CD4-positive, alpha-beta T cell (primary cell): ENCODE measurements at regions not wholly inside any gene's neighbourhood (a gene's known extent, or its start where the extent isn't known, plus 50 kb on each side); places are given as distances from the start of the nearest gene placed in this dataset.

Experiments used
- ATAC-seq: fragments of 200-7000 bp; cut with Tn5 transposase; one replicate; pipeline ENCODE4 v1.10.0; 2022; ENCODE audit warnings: mild to moderate bottlenecking; ENCODE audit not compliant: poor library complexity
- CTCF ChIA-PET: fragments of 350-600 bp; sonication (Branson Sonifier 250); formaldehyde crosslinking; loops from one replicate; lab custom pipeline; 2021; ENCODE audit warnings: antibody characterized with exemption, inconsistent platforms; lab: Charles Lee
- POLR2A ChIA-PET: fragments of 350-600 bp; sonication (Branson Sonifier 250); formaldehyde crosslinking; loops from one replicate; lab custom pipeline; 2021; ENCODE audit warnings: antibody characterized with exemption, inconsistent platforms; lab: Charles Lee
- DNase-seq, 14 experiments: peaks; one replicate each; pipeline ENCODE4 v3.0.0-alpha.2; 2013 to 2020; ENCODE audit warnings: mixed read lengths in 2 of 14
- H3K27ac ChIP-seq, 2 donors: one replicate each; pipeline versions ENCODE4 v1.5.1 to v1.7.0; 2013; ENCODE audit warnings: low read length in 2 of 2, low read depth in 1 of 2, mild to moderate bottlenecking in 1 of 2
- H3K27me3 ChIP-seq, 2 experiments: 1 replicate in 1 of 2; 2 replicates in 1 of 2; pipeline versions ENCODE4 v1.6.1 to v1.7.0; 2013; ENCODE audit warnings: low read length in 2 of 2, control low read depth in 1 of 2, mild to moderate bottlenecking in 1 of 2, moderate library complexity in 1 of 2; ENCODE audit not compliant: insufficient read depth in 2 of 2, control insufficient read depth in 1 of 2
- H3K36me3 ChIP-seq: one replicate; pipeline ENCODE4 v1.6.1; 2013; ENCODE audit warnings: low read length, control low read depth; ENCODE audit not compliant: insufficient read depth
- H3K4me1 ChIP-seq: one replicate; pipeline ENCODE4 v1.6.1; 2013; ENCODE audit warnings: low read length, control low read depth; ENCODE audit not compliant: insufficient read depth
- H3K4me3 ChIP-seq: one replicate; pipeline ENCODE4 v1.5.1; 2013; ENCODE audit warnings: mild to moderate bottlenecking, low read length, moderate library complexity
- H3K9me3 ChIP-seq, 2 experiments: 1 replicate in 1 of 2; 2 replicates in 1 of 2; pipeline versions ENCODE4 v1.6.1 to v1.7.0; 2013; ENCODE audit warnings: low read length in 2 of 2, mild to moderate bottlenecking in 2 of 2, control low read depth in 1 of 2, moderate library complexity in 1 of 2; ENCODE audit not compliant: control insufficient read depth in 1 of 2, insufficient read depth in 1 of 2
- H3K27ac Mint-ChIP-seq: one replicate; pipeline ENCODE4 v1.8.0; 2020; ENCODE audit warnings: mixed read lengths
- H3K27me3 Mint-ChIP-seq: one replicate; pipeline ENCODE4 v1.8.0; 2021; ENCODE audit warnings: mixed read lengths
- H3K36me3 Mint-ChIP-seq: one replicate; pipeline ENCODE4 v1.8.0; 2021; ENCODE audit warnings: low read depth, mixed read lengths
- H3K4me1 Mint-ChIP-seq: one replicate; pipeline ENCODE4 v1.8.0; 2021; ENCODE audit warnings: low read depth, mixed read lengths
- H3K4me3 Mint-ChIP-seq: one replicate; pipeline ENCODE4 v1.8.0; 2020; ENCODE audit warnings: mild to moderate bottlenecking, mixed read lengths
- H3K9me3 Mint-ChIP-seq: one replicate; pipeline ENCODE4 v1.8.0; 2020; ENCODE audit warnings: mixed read lengths
- intact Hi-C, 2 experiments: fragments of 100-400 bp; cut with DNase I in 1 of 2; cut with micrococcal nuclease in 1 of 2; formaldehyde crosslinking; loops; one replicate each; pipeline versions ENCODE4 v1.15.1 to v1.9.0; 2023 to 2025; cut with DNase I, micrococcal nuclease
- TF ChIP-seq, protein P1 (sequence below): fragments of 200-600 bp; IDR thresholded peaks from one replicate; pipeline ENCODE4 v1.8.0; 2022; ENCODE audit warnings: antibody characterized with exemption, mild to moderate bottlenecking

DNA sequence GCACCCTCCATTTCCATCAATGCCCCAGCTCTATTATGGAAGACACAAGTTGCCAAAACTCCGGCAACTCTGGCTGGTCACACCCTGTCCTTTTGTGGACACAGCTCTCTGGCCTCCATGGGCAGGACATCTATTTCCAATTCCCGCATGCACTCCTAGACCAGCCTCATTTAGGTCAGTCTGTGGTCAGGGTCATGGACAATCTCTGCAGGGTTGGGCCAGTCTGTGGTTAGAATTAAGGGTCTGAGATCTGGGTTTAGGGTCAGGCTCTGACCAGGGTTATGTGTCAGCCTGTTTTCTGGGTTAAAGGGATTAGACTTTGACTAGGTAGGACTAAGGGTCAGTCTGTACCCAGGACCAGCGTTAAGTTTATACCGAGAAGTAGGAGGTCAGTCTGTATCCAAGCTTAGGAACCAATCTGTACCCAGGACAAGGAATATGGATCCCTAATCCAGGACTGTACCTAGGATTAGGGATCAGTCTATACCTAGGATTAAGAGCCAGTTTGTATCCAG is 82.4 kb downstream of the VEGFA start:
- Mint-ChIP-seq H3K27me3 (no peaks in the 10 kb centered on the region), H3K9me3 (no peaks in the 10 kb centered on the region), H3K36me3 (no peaks in the 10 kb centered on the region), H3K4me3 (no peak overlapping the region), H3K4me1 (no peaks in the 10 kb centered on the region), H3K27ac (no peak overlapping the region)
- Histone ChIP-seq H3K27me3 (no peaks in the 10 kb centered on the region), H3K4me3 (no peak overlapping the region), H3K27ac (no peak overlapping the region), H3K9me3 (no peaks in the 10 kb centered on the region), H3K4me1 (no peaks in the 10 kb centered on the region), H3K36me3 (no peaks in the 10 kb centered on the region)
- ATAC-seq (no peak), DNase-seq (no peak)
- TF ChIP-seq, protein P1, sequence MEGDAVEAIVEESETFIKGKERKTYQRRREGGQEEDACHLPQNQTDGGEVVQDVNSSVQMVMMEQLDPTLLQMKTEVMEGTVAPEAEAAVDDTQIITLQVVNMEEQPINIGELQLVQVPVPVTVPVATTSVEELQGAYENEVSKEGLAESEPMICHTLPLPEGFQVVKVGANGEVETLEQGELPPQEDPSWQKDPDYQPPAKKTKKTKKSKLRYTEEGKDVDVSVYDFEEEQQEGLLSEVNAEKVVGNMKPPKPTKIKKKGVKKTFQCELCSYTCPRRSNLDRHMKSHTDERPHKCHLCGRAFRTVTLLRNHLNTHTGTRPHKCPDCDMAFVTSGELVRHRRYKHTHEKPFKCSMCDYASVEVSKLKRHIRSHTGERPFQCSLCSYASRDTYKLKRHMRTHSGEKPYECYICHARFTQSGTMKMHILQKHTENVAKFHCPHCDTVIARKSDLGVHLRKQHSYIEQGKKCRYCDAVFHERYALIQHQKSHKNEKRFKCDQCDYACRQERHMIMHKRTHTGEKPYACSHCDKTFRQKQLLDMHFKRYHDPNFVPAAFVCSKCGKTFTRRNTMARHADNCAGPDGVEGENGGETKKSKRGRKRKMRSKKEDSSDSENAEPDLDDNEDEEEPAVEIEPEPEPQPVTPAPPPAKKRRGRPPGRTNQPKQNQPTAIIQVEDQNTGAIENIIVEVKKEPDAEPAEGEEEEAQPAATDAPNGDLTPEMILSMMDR = no peak
- ChIA-PET CTCF (no interaction called here), POLR2A (no interaction called here)
- intact Hi-C loops = no loop called here

DNA sequence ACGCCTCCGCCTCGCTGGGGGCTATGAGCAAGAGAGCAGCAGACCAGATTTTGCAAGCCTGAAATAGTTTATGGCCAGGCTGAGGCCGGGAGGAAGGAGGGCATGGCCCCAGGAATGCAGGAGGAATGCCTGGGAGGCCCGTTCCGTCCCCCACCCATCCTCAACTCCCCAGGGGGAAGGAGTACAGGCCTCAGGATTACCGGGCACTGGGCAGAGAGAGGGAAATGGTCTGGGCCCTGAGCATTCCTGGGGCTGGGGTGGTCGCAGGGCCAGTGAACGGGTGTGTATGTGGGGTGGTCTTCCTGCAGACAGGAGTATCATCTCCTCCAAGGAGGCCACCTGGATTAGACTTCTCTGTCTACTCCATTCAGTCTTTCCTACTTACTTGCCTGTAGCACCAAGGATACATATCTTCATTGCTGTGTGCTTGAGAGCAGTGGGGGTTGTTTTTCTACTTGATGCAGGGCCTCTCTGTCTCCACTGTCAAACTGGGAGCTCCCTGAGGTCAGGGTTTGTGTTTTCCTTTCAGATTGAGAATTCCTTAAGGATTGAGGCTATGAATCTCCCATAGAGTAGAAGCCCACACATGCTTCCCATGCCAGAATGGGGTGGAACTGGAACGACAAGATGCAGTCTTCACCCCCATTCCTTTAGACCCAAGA is 81.3 kb downstream of the VEGFA start:
- ATAC-seq (no peak), DNase-seq (no peak)
- ChIA-PET CTCF (no interaction called here), POLR2A (no interaction called here)
- no peaks in the 10 kb centered on the region for H3K9me3 ChIP-seq
- intact Hi-C loops = no loop called here
- Mint-ChIP-seq H3K4me3 (no peak overlapping the region), H3K27ac (no peak overlapping the region), H3K9me3 (no peaks in the 10 kb centered on the region), H3K4me1 (no peaks in the 10 kb centered on the region), H3K36me3 (no peaks in the 10 kb centered on the region), H3K27me3 (no peaks in the 10 kb centered on the region)
- H3K4me3 ChIP-seq = no peak overlapping the region
- TF ChIP-seq, protein P1 = no peak
- no peaks in the 10 kb centered on the region for H3K27me3 ChIP-seq
- no peaks in the 10 kb centered on the region for H3K36me3 ChIP-seq
- no peak overlapping the region for H3K27ac ChIP-seq
- no peaks in the 10 kb centered on the region for H3K4me1 ChIP-seq

DNA sequence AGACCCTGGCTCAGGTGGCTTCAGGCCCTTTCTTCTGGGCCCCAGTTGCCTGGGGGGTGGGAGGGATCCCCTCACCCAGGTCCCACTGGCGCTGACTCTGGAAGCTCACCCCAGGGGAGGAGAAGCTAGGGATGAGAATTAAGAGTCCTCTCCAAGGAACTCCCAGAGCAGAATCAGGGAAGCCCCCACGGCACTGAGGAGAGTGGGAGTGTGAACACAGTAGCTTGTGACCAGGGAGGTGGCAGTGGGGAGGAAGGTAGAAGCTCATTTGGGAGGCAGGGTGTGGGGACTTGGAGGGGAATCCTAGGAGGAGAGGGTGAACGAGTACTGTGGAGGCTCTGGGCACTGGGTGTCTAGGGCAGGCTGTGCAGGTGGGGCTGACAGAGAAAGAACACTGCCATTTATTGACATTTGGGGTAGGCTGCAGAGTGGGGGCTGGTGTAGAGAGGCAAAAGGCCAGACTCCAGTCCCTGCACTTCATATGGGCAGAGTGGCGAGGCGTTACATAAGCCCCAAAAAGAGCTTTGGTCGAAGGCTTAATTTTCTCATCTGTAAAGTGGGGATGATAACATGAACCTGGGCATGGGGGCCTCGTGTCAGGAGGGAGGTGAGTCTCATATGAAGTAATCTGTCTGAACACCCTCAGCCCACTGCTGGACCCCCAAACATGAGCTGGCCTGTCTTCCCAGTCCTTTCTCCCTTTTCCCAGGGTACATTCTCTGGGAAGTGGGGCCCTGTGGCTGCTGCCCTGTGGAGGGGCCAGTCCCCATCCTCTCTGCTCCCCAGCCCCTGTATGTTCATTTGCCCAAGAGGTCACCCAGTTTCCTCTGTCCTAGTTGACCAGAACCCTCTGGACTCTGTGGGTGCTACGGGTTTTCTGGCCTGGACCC is 80.5 kb downstream of the VEGFA start:
- H3K27ac ChIP-seq = no peak overlapping the region
- H3K36me3 Mint-ChIP-seq = no peaks in the 10 kb centered on the region
- H3K27me3 ChIP-seq = no peaks in the 10 kb centered on the region
- no peaks in the 10 kb centered on the region for H3K9me3 Mint-ChIP-seq
- TF ChIP-seq, protein P1 = no peak
- CTCF ChIA-PET = no interaction called here
- POLR2A ChIA-PET = no interaction called here
- H3K4me3 ChIP-seq = no peak overlapping the region
- no peaks in the 10 kb centered on the region for H3K36me3 ChIP-seq
- peaks cover under 1% of the 10 kb centered on the region for H3K27me3 Mint-ChIP-seq
- H3K4me1 Mint-ChIP-seq = no peaks in the 10 kb centered on the region
- no peaks in the 10 kb centered on the region for H3K9me3 ChIP-seq
- H3K4me1 ChIP-seq = no peaks in the 10 kb centered on the region
- no peak for ATAC-seq
- no peak overlapping the region for H3K4me3 Mint-ChIP-seq
- no peak for DNase-seq
- H3K27ac Mint-ChIP-seq = no peak overlapping the region
- intact Hi-C loops = no loop called here
